ENCODE measurements at regions not wholly inside any gene's neighbourhood (a gene's known extent, or its start where the extent isn't known, plus 50 kb on each side); places are given as distances from the start of the nearest gene placed in this dataset.

DNA sequence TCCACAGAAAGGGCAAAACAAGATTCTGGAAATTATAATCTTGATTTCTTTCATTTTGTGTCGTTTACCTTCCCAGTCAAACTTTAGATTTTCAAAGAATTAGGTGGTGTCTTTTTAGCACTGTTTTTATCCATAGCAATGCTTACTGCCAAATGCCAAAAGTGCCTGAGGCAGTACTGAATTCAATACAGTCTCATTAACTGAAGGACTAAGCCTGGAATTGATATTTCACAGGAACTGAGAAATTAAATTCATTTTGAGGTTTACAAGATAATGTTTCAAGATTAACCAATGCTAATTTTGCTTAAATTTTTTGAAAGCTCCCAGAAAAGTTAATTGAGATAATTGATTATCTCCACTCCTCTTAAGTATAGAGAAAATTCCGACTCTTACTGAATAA lies 68.8 kb upstream of the ARHGAP24 start:
- no peak for DNase-seq

DNA sequence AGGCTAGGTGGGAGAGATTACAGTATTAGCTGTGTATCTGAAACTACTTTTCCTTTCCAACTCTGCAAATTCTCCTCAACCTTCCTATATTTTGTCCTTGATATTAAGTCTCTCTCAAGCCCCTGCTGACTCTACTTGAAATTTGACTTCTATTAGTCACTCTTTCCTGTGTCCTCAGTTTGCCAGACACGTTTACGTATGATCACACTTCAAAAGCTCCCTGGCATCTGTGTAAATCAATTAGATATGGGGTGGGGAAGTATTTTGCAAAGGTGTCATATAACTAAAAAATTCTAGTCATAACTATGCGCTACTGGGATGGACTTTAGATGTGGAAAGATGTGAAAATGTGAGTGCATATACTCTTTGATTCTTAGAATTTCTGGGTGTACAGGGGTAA lies 67.4 kb upstream of the ARHGAP24 start:
- DNase-seq = no peak

DNA sequence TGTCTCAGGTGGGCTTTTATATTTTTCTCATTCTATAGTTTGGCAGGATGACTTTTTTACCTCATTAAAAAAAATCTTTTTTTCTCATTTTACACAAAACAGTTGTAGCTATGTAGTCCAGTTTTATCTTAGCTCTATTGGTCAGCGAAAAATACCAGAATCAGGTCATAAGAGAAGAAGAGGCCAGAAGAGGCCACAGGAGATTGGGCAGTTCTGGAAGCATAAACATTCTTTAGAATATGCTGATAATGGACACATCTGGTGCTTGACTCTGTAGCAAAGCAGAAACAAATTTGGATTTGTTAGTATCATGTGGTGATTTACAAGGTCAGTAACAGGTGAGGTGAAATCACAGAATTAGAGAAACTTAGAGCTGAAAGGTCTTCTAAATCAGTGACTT lies 66.6 kb upstream of the ARHGAP24 start:
- DNase-seq = no peak

DNA sequence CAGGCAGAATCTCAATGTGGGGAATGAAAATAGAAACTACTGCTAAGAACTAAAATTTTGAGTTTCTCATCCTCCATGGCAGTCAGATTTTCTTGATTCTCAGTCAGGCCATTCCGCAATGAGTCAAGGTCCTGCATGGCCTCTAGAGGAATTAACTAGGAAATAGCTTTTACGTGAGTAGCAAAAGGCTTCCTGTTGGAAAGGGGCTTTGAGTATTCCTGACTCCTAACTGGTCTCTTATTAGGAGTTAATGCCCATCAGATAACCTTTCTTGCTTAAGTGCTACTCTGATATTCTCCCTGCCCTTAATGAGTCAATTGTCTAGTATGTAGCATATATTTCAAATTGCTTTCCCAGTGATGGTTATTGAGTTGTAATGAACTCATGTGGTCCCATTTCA lies 65.7 kb upstream of the ARHGAP24 start:
- DNase-seq = no peak

DNA sequence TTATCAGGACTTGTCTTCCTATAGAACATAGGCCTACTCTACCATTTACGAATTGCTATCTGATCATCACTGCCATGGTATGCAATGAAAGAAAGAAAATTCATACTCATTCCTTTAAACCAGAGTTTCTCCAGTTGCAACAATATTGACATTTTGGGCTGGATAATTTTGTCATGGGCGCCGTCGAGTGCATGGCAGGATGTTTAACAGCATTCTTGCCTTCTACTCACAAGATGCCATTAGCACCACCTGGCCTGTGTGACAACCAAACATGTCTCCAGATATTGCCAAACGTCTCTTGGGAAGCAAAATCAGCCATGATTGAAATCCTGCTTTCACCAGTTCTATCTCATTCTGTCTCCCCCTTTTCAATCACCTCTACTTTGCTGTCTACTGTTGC lies 63.6 kb upstream of the ARHGAP24 start:
- DNase-seq = no peak

DNA sequence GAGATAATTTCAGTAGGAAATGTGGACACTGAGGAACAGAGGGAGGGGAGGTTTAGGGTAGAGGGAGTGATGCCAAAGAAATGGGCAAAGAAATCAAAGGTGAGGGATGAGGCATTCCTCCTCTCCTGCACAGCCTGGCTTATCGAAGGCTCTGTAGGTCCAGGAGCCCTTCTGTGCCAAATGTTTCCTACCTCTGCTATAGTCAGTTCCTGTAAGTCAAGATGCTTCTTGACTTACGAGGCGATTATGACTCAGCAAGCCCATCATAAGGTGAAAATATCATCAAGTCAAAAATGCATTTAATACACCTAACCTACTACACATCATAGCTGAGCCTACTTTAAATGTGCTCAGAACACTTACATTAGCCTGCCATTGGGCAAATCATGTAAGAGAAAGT lies 60.0 kb upstream of the ARHGAP24 start:
- DNase-seq = no peak

DNA sequence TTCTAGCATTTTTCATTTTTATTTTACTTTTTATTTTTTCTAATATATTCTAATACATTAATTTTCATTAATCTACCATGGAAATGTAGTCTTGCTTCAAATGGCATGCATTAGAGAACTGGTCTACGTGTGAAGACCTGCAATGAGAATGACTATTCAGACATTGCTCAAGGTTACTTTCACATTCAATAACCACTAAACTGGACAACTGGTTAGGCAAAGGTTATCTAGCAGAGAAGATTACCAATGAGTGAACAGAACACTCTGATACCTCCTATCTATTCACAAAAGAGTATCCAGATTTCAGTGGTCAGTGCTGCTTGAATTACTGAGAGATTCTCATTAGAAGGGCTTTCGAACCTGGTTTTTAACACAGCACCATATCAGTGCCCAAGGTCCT lies 58.9 kb upstream of the ARHGAP24 start:
- no peak for DNase-seq

DNA sequence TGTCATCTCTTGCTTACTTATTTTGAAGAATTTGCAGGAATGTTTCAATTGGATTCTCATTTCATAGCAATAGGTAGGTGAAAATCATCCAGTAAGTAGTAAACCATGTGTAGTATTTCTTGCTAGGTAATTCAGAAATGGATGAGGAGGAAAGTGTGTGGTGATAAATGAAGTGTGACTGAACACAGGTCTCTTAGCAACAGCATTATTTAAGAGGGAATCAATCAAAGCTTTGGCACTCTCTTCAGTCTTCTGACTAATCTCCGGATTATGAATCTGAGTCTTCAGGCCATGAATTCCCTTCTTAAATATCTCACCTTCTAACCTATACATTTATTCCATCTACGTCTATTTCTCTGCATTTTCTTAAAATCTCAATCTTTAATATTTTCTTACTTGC lies 55.8 kb upstream of the ARHGAP24 start:
- no peak for DNase-seq

DNA sequence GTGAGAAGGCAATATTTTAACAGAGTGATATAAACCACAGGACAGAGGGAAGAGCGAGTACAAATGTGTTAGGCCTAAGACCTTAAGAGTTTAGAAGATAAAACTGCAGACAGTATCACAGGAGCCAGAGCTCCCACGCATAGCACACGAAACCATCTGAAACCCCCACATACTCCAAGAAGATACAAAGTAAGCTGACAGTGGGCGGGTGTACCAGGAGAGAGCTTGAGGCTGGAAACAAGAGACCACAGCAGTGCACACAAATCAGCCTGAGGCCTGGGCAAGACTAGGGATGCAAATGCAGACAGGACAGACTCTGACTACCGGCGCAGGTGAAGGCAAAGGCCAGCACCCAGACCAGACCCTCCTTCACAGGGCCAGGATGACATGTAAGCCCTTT lies 54.1 kb upstream of the ARHGAP24 start:
- DNase-seq = no peak

DNA sequence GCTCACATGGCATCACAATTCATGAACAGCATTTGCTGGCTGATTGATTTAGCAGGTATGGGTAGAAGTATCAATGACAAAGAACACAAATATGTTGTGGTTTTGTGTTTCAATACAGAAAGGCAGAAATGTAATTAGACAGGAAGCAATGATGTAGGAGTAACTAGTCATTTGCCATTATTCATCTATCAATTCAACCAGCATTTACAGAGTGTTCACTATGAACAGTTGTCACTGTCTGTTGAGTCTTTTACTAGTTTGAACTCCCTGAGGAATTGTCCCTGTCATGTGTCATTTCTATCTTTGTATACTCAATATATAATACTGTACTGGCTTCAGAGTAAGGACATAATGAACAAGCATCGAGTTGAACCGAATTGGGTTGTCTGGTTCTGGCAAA lies 51.5 kb upstream of the ARHGAP24 start:
- DNase-seq = no peak

Data from stimulated activated CD4-positive, alpha-beta T cell treated with anti-CD3 and anti-CD28 coated beads, Interleukin-2, amount 100 ng/mL, for 48 hours (primary cell).